CD14-positive monocyte (primary cell): ENCODE measurements at regions not wholly inside any gene's neighbourhood (a gene's known extent, or its start where the extent isn't known, plus 50 kb on each side); places are given as distances from the start of the nearest gene placed in this dataset.

Source experiments
- DNase-seq, 3 donors: peaks; one replicate each; pipeline ENCODE4 v3.0.0-alpha.2; 2011 to 2022
- H2AFZ ChIP-seq: 2 replicates; pipeline ENCODE4 v1.6.0; 2012; ENCODE audit warnings: mild to moderate bottlenecking, low read depth, low read length, inconsistent platforms; ENCODE audit not compliant: insufficient read depth, poor library complexity, severe bottlenecking
- H3K27ac ChIP-seq, 2 donors: 1 replicate in 1 of 2; 2 replicates in 1 of 2; pipeline ENCODE4 v1.5.1; 2012 to 2013; ENCODE audit warnings: low read length in 2 of 2, control low read depth in 1 of 2, inconsistent platforms in 1 of 2, low read depth in 1 of 2, mild to moderate bottlenecking in 1 of 2
- H3K27me3 ChIP-seq, 2 donors: one replicate each; pipeline versions ENCODE4 v1.6.0 to v1.6.1; 2011 to 2013; ENCODE audit warnings: low read length in 2 of 2; ENCODE audit not compliant: control insufficient read depth in 2 of 2, insufficient read depth in 2 of 2
- H3K36me3 ChIP-seq, 2 donors: replicated peaks in 1 of 2; 1 replicate in 1 of 2; 2 replicates in 1 of 2; pipeline versions ENCODE4 v1.5.1 to v1.6.1; 2012 to 2013; ENCODE audit warnings: low read length in 2 of 2, control low read depth in 1 of 2, inconsistent platforms in 1 of 2, mild to moderate bottlenecking in 1 of 2; ENCODE audit not compliant: insufficient read depth in 2 of 2, control insufficient read depth in 1 of 2
- H3K4me1 ChIP-seq, 2 donors: 1 replicate in 1 of 2; 2 replicates in 1 of 2; pipeline versions ENCODE4 v1.5.1 to v1.6.1; 2012 to 2013; ENCODE audit warnings: low read length in 2 of 2, control low read depth in 1 of 2, inconsistent platforms in 1 of 2, mild to moderate bottlenecking in 1 of 2, moderate library complexity in 1 of 2; ENCODE audit not compliant: insufficient read depth in 2 of 2, control insufficient read depth in 1 of 2
- H3K4me2 ChIP-seq: replicated peaks from 2 replicates; pipeline ENCODE3; 2012; ENCODE audit warnings: low read length, moderate library complexity, mild to moderate bottlenecking; ENCODE audit not compliant: poor library complexity, severe bottlenecking; ENCODE audit errors: extremely low read depth
- H3K4me3 ChIP-seq, 3 experiments: fragments of 200-600 bp in 1 of 3; sonication (generic) in 1 of 3; replicated peaks in 1 of 3; 1 replicate in 2 of 3; 2 replicates in 1 of 3; pipeline ENCODE4 v1.5.1; 2011 to 2013; ENCODE audit warnings: low read length in 3 of 3, mild to moderate bottlenecking in 3 of 3, control low read depth in 2 of 3, low read depth in 2 of 3, inconsistent platforms in 1 of 3, moderate library complexity in 1 of 3
- H3K79me2 ChIP-seq: 2 replicates; pipeline ENCODE4 v1.6.0; 2012; ENCODE audit warnings: mild to moderate bottlenecking, control low read depth, inconsistent platforms, low read length, moderate library complexity; ENCODE audit not compliant: insufficient read depth
- H3K9ac ChIP-seq: 2 replicates; pipeline ENCODE4 v1.6.0; 2017; ENCODE audit warnings: low read length, mild to moderate bottlenecking; ENCODE audit not compliant: insufficient read depth, poor library complexity, severe bottlenecking
- H3K9me3 ChIP-seq, 2 donors: replicated peaks in 1 of 2; 1 replicate in 1 of 2; 2 replicates in 1 of 2; pipeline versions ENCODE4 v1.5.1 to v1.6.1; 2012 to 2013; ENCODE audit warnings: low read length in 2 of 2, control low read depth in 1 of 2; ENCODE audit not compliant: control insufficient read depth in 1 of 2, insufficient read depth in 1 of 2
- H4K20me1 ChIP-seq: 2 replicates; pipeline ENCODE4 v1.6.0; 2012; ENCODE audit warnings: mild to moderate bottlenecking, low read length, control low read depth, moderate library complexity; ENCODE audit not compliant: insufficient read depth
- H3K27ac Mint-ChIP-seq, 7 donors: one replicate each; pipeline ENCODE4 v1.8.0; 2020; ENCODE audit warnings: mild to moderate bottlenecking in 7 of 7, mixed read lengths in 7 of 7, moderate library complexity in 6 of 7, inconsistent platforms in 2 of 7
- H3K27me3 Mint-ChIP-seq, 3 donors: one replicate each; pipeline ENCODE4 v1.8.0; 2021 to 2022; ENCODE audit warnings: low read depth in 3 of 3, mild to moderate bottlenecking in 3 of 3, mixed read lengths in 3 of 3, moderate library complexity in 3 of 3, inconsistent platforms in 1 of 3
- H3K36me3 Mint-ChIP-seq, 2 donors: one replicate each; pipeline ENCODE4 v1.8.0; 2020; ENCODE audit warnings: mixed read lengths in 2 of 2, inconsistent platforms in 1 of 2, mild to moderate bottlenecking in 1 of 2
- H3K4me1 Mint-ChIP-seq: one replicate; pipeline ENCODE4 v1.8.0; 2020; ENCODE audit warnings: mild to moderate bottlenecking, mixed read lengths
- H3K4me3 Mint-ChIP-seq, 2 donors: one replicate each; pipeline ENCODE4 v1.8.0; 2020; ENCODE audit warnings: mild to moderate bottlenecking in 2 of 2, mixed read lengths in 2 of 2, moderate library complexity in 1 of 2
- H3K9me3 Mint-ChIP-seq, 7 donors: one replicate each; pipeline ENCODE4 v1.8.0; 2020 to 2022; ENCODE audit warnings: mixed read lengths in 7 of 7, mild to moderate bottlenecking in 6 of 7, moderate library complexity in 6 of 7, inconsistent platforms in 2 of 7
- CTCF ChIP-seq: fragments of 200-600 bp; IDR thresholded peaks from one replicate; pipeline ENCODE4 v1.8.0; 2022; ENCODE audit warnings: antibody characterized with exemption, mild to moderate bottlenecking
- WGBS: methylation state at CpG from one replicate; pipeline ENCODE4 v1.1.5; 2013; ENCODE audit warnings: missing lambda C conversion rate; ENCODE audit not compliant: insufficient coverage; 5-methylcytosine and 5-hydroxymethylcytosine counted together
- intact Hi-C, 2 donors: fragments of 100-400 bp; cut with micrococcal nuclease; formaldehyde crosslinking; loops; one replicate each; pipeline versions ENCODE4 v1.15.0 to v1.15.1; 2023

GRCh38 chr11:13150487-13150886, 127.1 kb upstream of the BMAL1 start:
- Histone ChIP-seq H3K79me2 (no peaks in the 10 kb centered on the region), H3K4me3 (no peak overlapping the region), H2AFZ (no peak overlapping the region), H3K27ac (no peak overlapping the region), H4K20me1 (no peaks in the 10 kb centered on the region), H3K36me3 (no peaks in the 10 kb centered on the region), H3K27me3 (no peaks in the 10 kb centered on the region), H3K4me2 (no peak overlapping the region), H3K9ac (no peak overlapping the region), H3K4me1 (no peaks in the 10 kb centered on the region), H3K9me3 (no peaks in the 10 kb centered on the region)
- peaks cover 0 to 4% (median 2%) of the 10 kb centered on the region in 7 donors for H3K9me3 Mint-ChIP-seq
- no peak for TF ChIP-seq CTCF
- WGBS, result 100% methylated on average over 3 of the region's 5 CpGs
- DNase-seq, result no peak
- peaks cover 0 to 2% (median 2%) of the 10 kb centered on the region in 3 donors for H3K27me3 Mint-ChIP-seq
- H3K27ac Mint-ChIP-seq, result no peak overlapping the region
- no peaks in the 10 kb centered on the region for H3K4me1 Mint-ChIP-seq
- H3K4me3 Mint-ChIP-seq, result no peak overlapping the region
- no peaks in the 10 kb centered on the region for H3K36me3 Mint-ChIP-seq
- intact Hi-C loops, result no loop called here

- H3K36me3 Mint-ChIP-seq, result no peaks in the 10 kb centered on the region
- Histone ChIP-seq H3K9ac (no peak overlapping the region), H3K79me2 (no peaks in the 10 kb centered on the region), H3K27ac (no peak overlapping the region), H3K4me3 (no peak overlapping the region), H3K4me2 (no peak overlapping the region), H3K9me3 (no peaks in the 10 kb centered on the region), H3K36me3 (no peaks in the 10 kb centered on the region), H3K27me3 (no peaks in the 10 kb centered on the region), H4K20me1 (no peaks in the 10 kb centered on the region), H2AFZ (no peak overlapping the region), H3K4me1 (no peaks in the 10 kb centered on the region)
- H3K4me3 Mint-ChIP-seq, result no peak overlapping the region
- DNase-seq, result no peak
- no peak overlapping the region for H3K27ac Mint-ChIP-seq
- peaks cover 0 to 3% (median 2%) of the 10 kb centered on the region in 3 donors for H3K27me3 Mint-ChIP-seq
- peaks cover 0 to 10% (median 3%) of the 10 kb centered on the region in 7 donors for H3K9me3 Mint-ChIP-seq
- no peak for TF ChIP-seq CTCF
- WGBS, result 100% methylated on average over 1 of the region's 6 CpGs
- intact Hi-C loops, result no loop called here
- no peaks in the 10 kb centered on the region for H3K4me1 Mint-ChIP-seq
These were observed 125.3 kb upstream of the BMAL1 start for GRCh38 chr11:13152264-13152663.
